NOMO-1 treated with DMSO at 0.1 percent for 48 hours (cell line): ENCODE measurements at regions not wholly inside any gene's neighbourhood (a gene's known extent, or its start where the extent isn't known, plus 50 kb on each side); places are given as distances from the start of the nearest gene placed in this dataset.
"Not testable (repeated sequence)": the region's sequence is repeated elsewhere in the genome, so short reads cannot be mapped to it uniquely, and the experiment has no call there.

ENCODE experiments used
- DNase-seq: peaks from one replicate; lab custom pipeline; 2025; ENCODE audit not compliant: unreplicated experiment; lab: John Stamatoyannopoulos, UW

- DNase-seq = no peak
Measured at GRCh38 chr20:40955326-40955725, 73.3 kb upstream of the TOP1 start.

GRCh38 chr20:40955826-40956225 is 72.8 kb upstream of the TOP1 start:
- not testable (repeated sequence) for DNase-seq

- DNase-seq = peak; percentile 74
Measured at GRCh38 chr20:40956542-40957264, 71.9 kb upstream of the TOP1 start.

GRCh38 chr20:40957265-40957760 is 71.3 kb upstream of the TOP1 start:
- DNase-seq = no peak

GRCh38 chr20:40958598-40958997 is 70.0 kb upstream of the TOP1 start:
- no peak for DNase-seq

- DNase-seq = no peak
Measured at GRCh38 chr20:40959325-40960092, 69.1 kb upstream of the TOP1 start.

- no peak for DNase-seq
Measured at GRCh38 chr20:40960101-40960500, 68.5 kb upstream of the TOP1 start.

- no peak for DNase-seq
Measured at GRCh38 chr20:40960521-40960956, 68.1 kb upstream of the TOP1 start.

GRCh38 chr20:40961176-40961575 is 67.4 kb upstream of the TOP1 start:
- DNase-seq = no peak

GRCh38 chr20:40961686-40962640 is 66.7 kb upstream of the TOP1 start:
- peak; percentile 61 for DNase-seq

GRCh38 chr20:40962733-40963504 is 65.7 kb upstream of the TOP1 start:
- peak; percentile 30 for DNase-seq

GRCh38 chr20:40963505-40963845 is 65.1 kb upstream of the TOP1 start:
- DNase-seq = no peak

- DNase-seq = no peak
Measured at GRCh38 chr20:40965671-40966070, 63.0 kb upstream of the TOP1 start.

- peak; percentile 3 for DNase-seq
Measured at GRCh38 chr20:40966103-40966502, 62.5 kb upstream of the TOP1 start.

- DNase-seq = no peak
Measured at GRCh38 chr20:40966516-40967185, 62.0 kb upstream of the TOP1 start.

GRCh38 chr20:40967700-40968099 is 60.9 kb upstream of the TOP1 start:
- no peak for DNase-seq

- DNase-seq = peak; percentile 62
Measured at GRCh38 chr20:40968816-40969562, 59.6 kb upstream of the TOP1 start.

- no peak for DNase-seq
Measured at GRCh38 chr20:40970218-40970617, 58.4 kb upstream of the TOP1 start.

GRCh38 chr20:40977218-40977617 is 51.4 kb upstream of the TOP1 start:
- no peak for DNase-seq
